OCI-LY1 (cell line): ENCODE measurements at regions not wholly inside any gene's neighbourhood (a gene's known extent, or its start where the extent isn't known, plus 50 kb on each side); places are given as distances from the start of the nearest gene placed in this dataset.

ENCODE experiments used
- H2AFZ ChIP-seq: fragments of 200-600 bp; sonication (generic), shearing (Covaris generic); 2 replicates; pipeline ENCODE4 v1.6.0; 2014; ENCODE audit warnings: antibody characterized with exemption, mild to moderate bottlenecking, low read length
- H3F3A ChIP-seq: fragments of 200-600 bp; sonication (generic), shearing (Covaris generic); 2 replicates; pipeline ENCODE4 v1.6.0; 2014; ENCODE audit warnings: mild to moderate bottlenecking, antibody characterized with exemption, low read length, moderate library complexity; ENCODE audit not compliant: insufficient read depth
- H3K27ac ChIP-seq: fragments of 200-600 bp; sonication (generic); 2 replicates; pipeline ENCODE4 v1.5.1; 2014; ENCODE audit warnings: low read length, mixed run types, mild to moderate bottlenecking, low read depth; ENCODE audit not compliant: poor library complexity, severe bottlenecking
- H3K27me3 ChIP-seq: fragments of 200-600 bp; sonication (generic); 2 replicates; pipeline ENCODE4 v1.6.0; 2014; ENCODE audit warnings: antibody characterized with exemption, mild to moderate bottlenecking, low read length, moderate library complexity; ENCODE audit not compliant: insufficient read depth
- H3K36me3 ChIP-seq: fragments of 200-600 bp; sonication (generic); 2 replicates; pipeline ENCODE4 v1.6.1; 2014; ENCODE audit warnings: mild to moderate bottlenecking, antibody characterized with exemption, low read length, moderate library complexity, mixed read lengths; ENCODE audit not compliant: insufficient read depth
- H3K4me1 ChIP-seq: fragments of 200-600 bp; sonication (generic); 2 replicates; pipeline ENCODE4 v1.5.1; 2014; ENCODE audit warnings: mild to moderate bottlenecking, low read length, moderate library complexity; ENCODE audit not compliant: insufficient read depth, severe bottlenecking
- H3K4me2 ChIP-seq: fragments of 200-600 bp; sonication (generic), shearing (Covaris generic); 2 replicates; pipeline ENCODE4 v1.6.1; 2014; ENCODE audit warnings: low read length
- H3K4me3 ChIP-seq: fragments of 200-600 bp; sonication (generic); 2 replicates; pipeline ENCODE4 v1.5.1; 2014; ENCODE audit warnings: low read length, low read depth, mild to moderate bottlenecking, mixed read lengths; ENCODE audit not compliant: poor library complexity, severe bottlenecking
- H3K79me2 ChIP-seq: fragments of 200-600 bp; shearing (Covaris generic); 2 replicates; pipeline ENCODE4 v1.6.1; 2016; ENCODE audit warnings: mixed run types, low read length, mixed read lengths; ENCODE audit not compliant: insufficient read depth
- H3K9ac ChIP-seq: fragments of 200-600 bp; sonication (generic), shearing (Covaris generic); 2 replicates; pipeline ENCODE4 v1.6.1; 2014; ENCODE audit warnings: mild to moderate bottlenecking, low read length, mixed read lengths
- H3K9me2 ChIP-seq: fragments of 200-600 bp; sonication (generic), shearing (Covaris generic); 2 replicates; pipeline ENCODE4 v1.6.1; 2014; ENCODE audit warnings: low read depth, mild to moderate bottlenecking, low read length, mixed read lengths
- H3K9me3 ChIP-seq: fragments of 200-600 bp; shearing (Covaris generic); 2 replicates; pipeline ENCODE4 v1.6.1; 2014; ENCODE audit warnings: low read length, mixed read lengths
- H4K20me1 ChIP-seq: fragments of 200-600 bp; sonication (generic), shearing (Covaris generic); 2 replicates; pipeline ENCODE4 v1.6.0; 2016; ENCODE audit warnings: mild to moderate bottlenecking, low read length; ENCODE audit not compliant: insufficient read depth
- CTCF ChIP-seq: fragments of 200-600 bp; sonication (generic), shearing (Covaris generic); IDR thresholded peaks from 2 replicates; pipeline ENCODE4 v1.5.1; 2017; ENCODE audit warnings: mild to moderate bottlenecking, antibody characterized with exemption, low read length, moderate library complexity, mixed read lengths
- EZH2 ChIP-seq: fragments of 200-600 bp; sonication (generic), shearing (Covaris generic); IDR thresholded peaks from 2 replicates; pipeline ENCODE4 v1.8.0; 2017; ENCODE audit warnings: borderline replicate concordance, mixed run types, mild to moderate bottlenecking, antibody characterized with exemption, low read length, moderate library complexity, mixed read lengths

- TF ChIP-seq EZH2, result no peak
- TF ChIP-seq CTCF, result peak; percentile 55
These were observed 904.5 kb upstream of the API5 start for GRCh38 chr11:42407341-42407740.

GRCh38 chr11:42410251-42410955 lies 901.4 kb upstream of the API5 start:
- Histone ChIP-seq H3K4me2 (no peak overlapping the region), H3K9me3 (no peaks in the 10 kb centered on the region), H3K27ac (no peak overlapping the region), H3K79me2 (no peaks in the 10 kb centered on the region), H2AFZ (no peak overlapping the region), H3K9me2 (no peaks in the 10 kb centered on the region), H3K4me3 (no peak overlapping the region), H3K9ac (no peak overlapping the region), H3K4me1 (no peaks in the 10 kb centered on the region), H3K36me3 (no peaks in the 10 kb centered on the region), H3K27me3 (no peaks in the 10 kb centered on the region), H4K20me1 (no peaks in the 10 kb centered on the region), H3F3A (no peaks in the 10 kb centered on the region)
- TF ChIP-seq CTCF (no peak), EZH2 (no peak)

More at GRCh38 chr11:42407341-42407740, 904.5 kb upstream of the API5 start:
- Histone ChIP-seq H3K9ac (no peak overlapping the region), H3F3A (no peaks in the 10 kb centered on the region), H3K9me2 (no peaks in the 10 kb centered on the region), H3K4me3 (no peak overlapping the region), H3K27me3 (no peaks in the 10 kb centered on the region), H4K20me1 (no peaks in the 10 kb centered on the region), H3K79me2 (no peaks in the 10 kb centered on the region), H3K9me3 (no peaks in the 10 kb centered on the region), H3K36me3 (no peaks in the 10 kb centered on the region), H3K4me1 (no peaks in the 10 kb centered on the region), H3K27ac (no peak overlapping the region), H3K4me2 (no peak overlapping the region), H2AFZ (no peak overlapping the region)

GRCh38 chr11:42412590-42412989 lies 899.2 kb upstream of the API5 start:
- Histone ChIP-seq H3K27ac (no peak overlapping the region), H3K9ac (no peak overlapping the region), H3K4me3 (no peak overlapping the region), H4K20me1 (no peaks in the 10 kb centered on the region), H3K27me3 (no peaks in the 10 kb centered on the region), H3K79me2 (no peaks in the 10 kb centered on the region), H3K9me2 (no peaks in the 10 kb centered on the region), H3K4me1 (no peaks in the 10 kb centered on the region), H2AFZ (no peak overlapping the region), H3K36me3 (no peaks in the 10 kb centered on the region), H3K4me2 (no peak overlapping the region), H3F3A (no peaks in the 10 kb centered on the region), H3K9me3 (no peaks in the 10 kb centered on the region)
- TF ChIP-seq CTCF (no peak), EZH2 (no peak)
